NB4 (cell line): ENCODE measurements at regions not wholly inside any gene's neighbourhood (a gene's known extent, or its start where the extent isn't known, plus 50 kb on each side); places are given as distances from the start of the nearest gene placed in this dataset.
"Not testable (repeated sequence)": the region's sequence is repeated elsewhere in the genome, so short reads cannot be mapped to it uniquely, and the experiment has no call there.

Experiments used
- DNase-seq: peaks from one replicate; pipeline ENCODE4 v3.0.0; 2010; ENCODE audit warnings: low read depth
- H3K4me3 ChIP-seq: one replicate; pipeline ENCODE4 v1.5.1; 2011; ENCODE audit warnings: mild to moderate bottlenecking, low read depth, low read length, moderate library complexity
- CTCF ChIP-seq: IDR thresholded peaks from one replicate; pipeline ENCODE4 v1.5.1; 2012; ENCODE audit warnings: low read depth, low read length
- MAX ChIP-seq: IDR thresholded peaks from 2 replicates; pipeline ENCODE4 v1.6.1; 2011; ENCODE audit warnings: low read depth, low read length
- MYC ChIP-seq: IDR thresholded peaks from 2 replicates; pipeline ENCODE4 v1.6.1; 2011; ENCODE audit warnings: low read depth, low read length
- POLR2A ChIP-seq: IDR thresholded peaks from 2 replicates; pipeline ENCODE4 v1.6.1; 2011; ENCODE audit warnings: mild to moderate bottlenecking; ENCODE audit not compliant: insufficient read length; ENCODE audit errors: extremely low read depth

- H3K4me3 ChIP-seq, result no peak overlapping the region
- TF ChIP-seq MYC, result no peak
- DNase-seq, result no peak
Measured at GRCh38 chr10:29773675-29774091, 138.9 kb upstream of the SVIL start.

GRCh38 chr10:29772403-29772802 is 137.6 kb upstream of the SVIL start:
- H3K4me3 ChIP-seq, result no peak overlapping the region
- TF ChIP-seq MYC (no peak), POLR2A (no peak), CTCF (no peak), MAX (no peak)
- no peak for DNase-seq

GRCh38 chr10:29771376-29771775 is 136.6 kb upstream of the SVIL start:
- H3K4me3 ChIP-seq, result no peak overlapping the region
- TF ChIP-seq CTCF (no peak), MYC (no peak), POLR2A (no peak)
- no peak for DNase-seq

GRCh38 chr10:29769277-29769676 is 134.5 kb upstream of the SVIL start:
- not testable (repeated sequence) for DNase-seq, H3K4me3 ChIP-seq

- no peak overlapping the region for H3K4me3 ChIP-seq
- no peak for DNase-seq
- TF ChIP-seq CTCF (no peak), MYC (no peak), MAX (no peak), POLR2A (no peak)
Measured at GRCh38 chr10:29767968-29768367, 133.2 kb upstream of the SVIL start.

GRCh38 chr10:29766753-29767152 is 132.0 kb upstream of the SVIL start:
- no peak for DNase-seq
- no peak for TF ChIP-seq MAX
- no peak for TF ChIP-seq CTCF
- no peak for TF ChIP-seq MYC
- TF ChIP-seq POLR2A, result no peak
- H3K4me3 ChIP-seq, result no peak overlapping the region

- TF ChIP-seq MYC (no peak), MAX (no peak), CTCF (no peak), POLR2A (no peak)
- H3K4me3 ChIP-seq, result no peak overlapping the region
- DNase-seq, result no peak
Measured at GRCh38 chr10:29765330-29765729, 130.6 kb upstream of the SVIL start.
